ENCODE measurements at regions not wholly inside any gene's neighbourhood (a gene's known extent, or its start where the extent isn't known, plus 50 kb on each side); places are given as distances from the start of the nearest gene placed in this dataset.

DNA sequence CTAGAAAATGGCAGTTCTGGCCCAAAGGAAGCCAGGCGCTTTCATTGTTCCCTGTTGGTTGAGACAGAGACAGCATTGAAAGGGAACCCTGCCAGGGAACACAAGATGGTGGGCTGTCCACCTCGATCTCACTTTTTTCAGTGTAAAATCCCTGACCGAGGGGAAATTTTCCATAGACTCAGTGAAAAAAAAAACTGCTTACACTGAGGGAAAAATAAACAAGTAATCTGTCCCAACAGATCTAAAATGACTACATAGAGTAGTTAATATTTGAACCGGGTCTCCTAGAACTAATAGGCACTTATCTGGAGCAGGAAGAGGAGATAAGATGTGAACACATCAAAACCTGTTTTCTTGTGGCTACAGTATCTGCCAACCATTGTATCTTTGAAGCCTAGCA lies 763.4 kb upstream of the GOLIM4 start:
- no peak for FAIRE-seq
- TF ChIP-seq, protein P1, sequence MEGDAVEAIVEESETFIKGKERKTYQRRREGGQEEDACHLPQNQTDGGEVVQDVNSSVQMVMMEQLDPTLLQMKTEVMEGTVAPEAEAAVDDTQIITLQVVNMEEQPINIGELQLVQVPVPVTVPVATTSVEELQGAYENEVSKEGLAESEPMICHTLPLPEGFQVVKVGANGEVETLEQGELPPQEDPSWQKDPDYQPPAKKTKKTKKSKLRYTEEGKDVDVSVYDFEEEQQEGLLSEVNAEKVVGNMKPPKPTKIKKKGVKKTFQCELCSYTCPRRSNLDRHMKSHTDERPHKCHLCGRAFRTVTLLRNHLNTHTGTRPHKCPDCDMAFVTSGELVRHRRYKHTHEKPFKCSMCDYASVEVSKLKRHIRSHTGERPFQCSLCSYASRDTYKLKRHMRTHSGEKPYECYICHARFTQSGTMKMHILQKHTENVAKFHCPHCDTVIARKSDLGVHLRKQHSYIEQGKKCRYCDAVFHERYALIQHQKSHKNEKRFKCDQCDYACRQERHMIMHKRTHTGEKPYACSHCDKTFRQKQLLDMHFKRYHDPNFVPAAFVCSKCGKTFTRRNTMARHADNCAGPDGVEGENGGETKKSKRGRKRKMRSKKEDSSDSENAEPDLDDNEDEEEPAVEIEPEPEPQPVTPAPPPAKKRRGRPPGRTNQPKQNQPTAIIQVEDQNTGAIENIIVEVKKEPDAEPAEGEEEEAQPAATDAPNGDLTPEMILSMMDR (IDR thresholded peaks at IDR 0.05; ENCODE audit: insufficient read depth, missing control alignments) = no peak
- no peak for DNase-seq (ENCODE audit: insufficient read length, low spot score)

DNA sequence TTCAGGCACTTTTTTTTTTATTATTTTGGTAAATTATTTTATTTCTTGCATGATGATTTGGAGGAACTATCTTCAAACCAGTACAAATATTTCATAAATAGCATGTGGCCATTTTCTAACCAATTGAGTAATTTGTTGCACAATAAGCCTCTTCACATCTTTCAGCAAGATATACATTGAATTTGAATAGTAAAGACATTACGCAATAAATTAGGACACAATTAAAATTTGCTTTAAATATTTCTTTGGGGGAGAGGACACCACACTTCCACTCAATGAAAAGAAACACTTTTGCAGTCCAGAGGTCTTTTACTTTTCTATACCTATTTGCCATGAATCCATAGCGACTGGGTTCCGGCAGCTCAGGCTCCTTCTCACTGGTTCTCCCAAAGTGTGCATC lies 762.6 kb upstream of the GOLIM4 start:
- FAIRE-seq = no peak
- DNase-seq (ENCODE audit: insufficient read length, low spot score) = no peak
- TF ChIP-seq, protein P1 (IDR thresholded peaks at IDR 0.05; ENCODE audit: insufficient read depth, missing control alignments) = no peak

DNA sequence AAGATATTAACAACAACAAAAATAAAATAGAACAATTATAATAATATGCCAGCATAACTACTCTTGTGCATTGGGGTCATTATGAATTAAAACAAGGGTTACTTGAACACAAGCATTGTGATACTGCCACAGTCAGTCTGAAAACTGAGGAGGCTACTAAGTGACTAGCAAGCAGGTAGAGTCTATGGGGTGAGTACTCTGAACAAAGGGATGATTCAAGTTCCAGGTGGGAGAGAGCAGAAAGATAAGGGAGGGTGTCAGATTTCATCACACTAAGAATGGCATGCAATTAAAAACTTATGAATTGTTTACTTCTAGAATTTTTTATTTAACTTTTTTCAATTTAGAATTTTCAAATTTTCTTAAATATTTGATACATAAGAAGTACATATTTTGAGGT lies 754.4 kb upstream of the GOLIM4 start:
- no peak for DNase-seq (ENCODE audit: insufficient read length, low spot score)
- TF ChIP-seq, protein P1 (IDR thresholded peaks at IDR 0.05; ENCODE audit: insufficient read depth, missing control alignments) = no peak
- no peak for FAIRE-seq

GRCh38 chr3:168847291-168847883 lies 751.7 kb upstream of the GOLIM4 start:
- TF ChIP-seq, protein P1 (IDR thresholded peaks at IDR 0.05; ENCODE audit: insufficient read depth, missing control alignments) = peak; percentile 73
- peak; percentile 78 for FAIRE-seq
- DNase-seq (ENCODE audit: insufficient read length, low spot score) = no peak

DNA sequence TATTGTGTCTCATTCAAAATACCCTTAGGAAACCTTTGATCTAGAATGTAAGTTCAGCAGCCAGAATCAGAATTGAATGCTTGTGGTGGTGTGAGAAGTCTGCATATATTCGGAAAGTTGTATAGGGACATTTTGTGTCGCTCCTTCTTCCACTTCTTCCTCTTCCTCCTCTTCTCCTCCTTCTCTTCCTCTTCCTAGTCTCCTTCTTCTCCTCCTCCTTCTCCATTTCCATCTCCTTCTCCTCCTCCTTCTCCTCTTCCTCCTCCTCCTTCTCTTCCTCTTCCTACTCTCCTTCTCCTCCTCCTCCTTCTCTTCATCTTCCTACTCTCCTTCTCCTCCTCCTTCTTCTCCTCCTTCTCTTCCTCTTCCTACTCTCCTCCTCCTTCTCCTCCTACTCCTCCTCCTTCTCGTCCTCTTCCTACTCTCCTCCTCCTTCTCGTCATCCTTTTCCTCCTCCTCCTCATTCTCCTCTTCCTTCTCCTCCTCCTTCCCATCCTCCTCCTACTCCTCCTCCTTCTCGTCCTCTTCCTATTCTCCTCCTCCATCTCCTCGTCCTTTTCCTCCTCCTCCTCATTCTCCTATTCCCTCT lies 749.3 kb upstream of the GOLIM4 start:
- no peak for FAIRE-seq
- no peak for DNase-seq (ENCODE audit: insufficient read length, low spot score)
- TF ChIP-seq, protein P1 (IDR thresholded peaks at IDR 0.05; ENCODE audit: insufficient read depth, missing control alignments) = no peak

DNA sequence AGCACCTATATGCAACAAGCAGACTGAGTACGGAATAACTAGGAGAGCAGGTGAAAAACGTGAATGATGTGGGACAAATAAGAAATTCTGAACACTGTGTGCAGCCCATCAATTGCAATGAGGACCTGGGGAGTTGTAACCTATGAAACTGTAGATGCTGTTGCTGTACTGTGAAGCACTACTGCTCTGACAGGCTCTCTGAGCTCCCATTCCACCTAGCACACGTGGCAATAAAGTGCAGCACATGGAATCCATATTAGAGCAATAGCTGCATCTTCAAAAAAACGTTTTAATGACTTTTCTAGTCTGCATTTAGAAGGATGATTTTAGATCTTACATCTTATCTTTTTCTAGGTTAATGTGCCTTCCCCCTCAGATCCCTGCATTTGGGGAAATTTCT lies 748.7 kb upstream of the GOLIM4 start:
- FAIRE-seq (no peak), DNase-seq (ENCODE audit: insufficient read length, low spot score) (no peak)
- TF ChIP-seq, protein P1 (IDR thresholded peaks at IDR 0.05; ENCODE audit: insufficient read depth, missing control alignments) = no peak

DNA sequence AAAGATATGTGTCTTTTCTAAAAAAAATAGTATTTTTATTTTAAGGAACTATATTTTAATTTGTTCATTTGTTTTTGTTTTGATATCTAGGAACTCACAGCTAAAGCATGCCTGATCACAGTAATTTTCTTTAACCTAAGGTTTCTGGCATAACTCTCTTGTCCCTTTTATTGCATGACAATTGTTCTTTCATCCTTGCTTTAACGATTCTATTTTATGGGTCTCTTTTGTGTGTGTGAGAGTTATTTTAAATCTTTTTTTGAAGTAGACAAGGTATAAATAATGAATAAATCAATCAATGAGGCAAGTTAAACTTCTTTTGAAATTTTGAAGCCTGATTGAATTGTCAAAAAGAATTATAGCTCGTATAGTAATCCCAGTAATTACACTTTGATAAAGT lies 747.8 kb upstream of the GOLIM4 start:
- DNase-seq (ENCODE audit: insufficient read length, low spot score) = no peak
- TF ChIP-seq, protein P1 (IDR thresholded peaks at IDR 0.05; ENCODE audit: insufficient read depth, missing control alignments) = no peak
- FAIRE-seq = no peak

Data from D721Med (cell line).